GM19351 (cell line): ENCODE measurements at regions not wholly inside any gene's neighbourhood (a gene's known extent, or its start where the extent isn't known, plus 50 kb on each side); places are given as distances from the start of the nearest gene placed in this dataset.

Experiments used
- ATAC-seq: cut with Tn5 transposase; IDR thresholded peaks from one replicate; pipeline ENCODE4 v1.9.1; 2021; ENCODE audit warnings: mild to moderate bottlenecking, moderate library complexity; ENCODE audit not compliant: unreplicated experiment

DNA sequence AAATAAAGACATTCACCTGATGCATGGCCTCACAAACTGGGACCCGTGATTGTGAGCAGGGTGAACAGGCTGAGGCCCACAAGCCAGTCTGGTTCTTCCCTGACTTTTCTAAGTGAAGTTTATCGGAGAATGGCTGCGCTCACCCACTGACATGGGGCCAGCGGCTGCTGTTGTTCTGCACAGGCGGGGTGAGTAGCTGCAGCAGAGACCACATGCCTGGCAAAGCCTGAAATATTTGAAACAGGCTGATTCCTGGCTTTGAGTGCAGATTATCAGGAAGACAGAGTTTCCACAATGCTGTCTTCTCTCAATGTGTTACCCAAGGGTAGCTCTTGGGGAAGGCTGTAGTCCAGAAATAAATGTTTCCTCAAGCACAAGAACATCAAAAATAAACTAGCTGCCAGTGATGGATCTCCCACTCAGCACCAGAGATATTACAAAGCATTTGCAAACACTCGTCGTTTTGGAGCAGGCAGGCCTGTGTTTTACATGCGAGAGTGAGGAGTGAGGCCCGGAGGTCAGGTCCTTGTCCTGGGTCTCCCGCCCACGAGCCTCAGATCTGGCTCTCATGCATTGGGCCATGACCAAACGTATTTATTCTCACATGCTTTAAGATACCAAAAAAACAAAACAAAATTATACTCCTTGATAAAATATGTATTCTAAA, 647.1 kb downstream of the GALR1 start:
- no peak for ATAC-seq

DNA sequence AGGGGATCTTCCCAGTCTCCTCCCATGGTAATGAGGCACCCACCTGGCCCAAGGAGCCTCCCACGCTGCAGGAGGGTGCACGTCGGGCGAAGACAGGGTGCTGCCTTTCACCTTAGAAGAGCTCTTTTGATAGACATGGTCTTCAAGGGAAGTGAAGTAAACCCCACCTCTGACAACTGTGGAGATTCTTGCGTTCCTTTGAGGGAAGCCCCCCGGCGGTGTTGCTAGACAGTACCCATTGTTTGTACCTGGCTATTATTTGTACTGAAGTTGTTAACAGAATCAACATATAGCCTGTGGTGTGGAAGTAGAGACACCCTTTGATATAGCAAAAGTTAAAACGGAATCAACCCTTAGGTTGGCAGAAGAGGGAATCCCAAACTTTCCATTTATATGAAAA, 648.0 kb downstream of the GALR1 start:
- no peak for ATAC-seq

GRCh38 chr18:77899972-77900754, 650.5 kb downstream of the GALR1 start:
- ATAC-seq = peak; percentile 100

DNA sequence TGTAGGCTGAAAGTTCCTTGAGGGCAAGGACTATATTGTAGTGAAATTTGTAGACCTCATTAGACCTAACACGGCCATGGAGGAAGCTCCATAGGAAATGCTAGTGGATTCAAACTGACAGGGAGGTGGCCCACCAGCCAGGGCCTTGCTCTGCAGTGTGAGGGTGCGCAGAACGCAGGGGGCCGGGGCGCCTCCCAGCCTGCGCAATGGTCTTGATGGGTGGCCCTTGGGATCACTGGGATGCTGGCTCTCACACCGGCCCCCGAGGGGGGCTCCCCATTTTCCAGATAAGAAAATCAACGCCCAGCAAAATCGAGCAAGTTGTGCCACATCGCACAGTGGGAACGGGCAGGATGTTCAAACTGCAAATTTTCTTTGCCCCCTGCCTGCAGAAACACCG, 655.4 kb downstream of the GALR1 start:
- ATAC-seq = no peak

DNA sequence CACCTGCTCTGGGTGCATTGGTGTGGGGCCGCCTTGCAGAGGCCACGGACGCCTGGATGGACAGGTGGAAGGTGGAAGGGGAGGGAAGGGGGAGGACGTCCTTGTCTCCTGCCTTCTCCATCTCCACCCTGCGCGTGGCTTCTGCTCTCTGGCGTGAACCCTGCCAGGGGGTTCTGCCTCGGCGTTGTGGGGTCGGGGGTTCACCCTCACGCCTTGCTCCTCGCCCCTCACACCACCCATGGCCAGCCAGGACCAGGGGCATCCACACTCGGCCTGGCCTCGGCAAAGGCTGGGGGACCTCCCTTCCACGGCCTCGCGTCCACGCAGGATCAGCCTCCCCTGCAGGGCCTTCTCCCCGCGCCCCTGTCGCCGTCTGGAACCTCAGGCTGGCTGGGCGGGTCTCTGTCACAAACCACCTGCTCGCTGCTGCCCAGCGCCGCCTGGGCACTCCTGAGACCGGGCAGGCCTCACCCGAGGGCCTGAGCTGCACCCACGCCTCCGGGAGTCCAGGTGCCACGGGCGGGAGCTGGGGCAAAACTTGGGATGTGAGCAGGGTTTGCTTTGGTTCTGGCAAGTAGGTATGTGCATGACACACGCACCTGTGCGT, 655.9 kb downstream of the GALR1 start:
- no peak for ATAC-seq

GRCh38 chr18:77906103-77906892, 656.6 kb downstream of the GALR1 start:
- ATAC-seq = no peak

DNA sequence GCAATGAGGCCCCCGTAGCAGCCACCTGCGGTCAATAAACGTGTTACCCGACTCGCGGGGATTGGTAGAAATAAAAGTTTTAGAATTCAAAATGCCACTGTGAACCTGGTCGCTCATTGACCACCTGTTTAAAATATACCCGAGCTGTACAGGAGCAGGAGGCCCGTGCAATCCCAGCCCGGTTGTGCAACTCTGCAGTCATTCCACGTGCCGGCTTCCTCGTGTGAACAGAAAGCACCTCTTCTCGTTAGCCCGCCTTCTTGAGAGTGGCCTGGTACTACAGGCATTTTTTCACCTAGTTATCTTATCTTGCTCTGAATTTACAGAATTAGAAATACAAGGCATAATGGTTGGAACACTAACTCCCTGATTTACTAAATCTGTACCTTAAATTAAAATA, 660.7 kb downstream of the GALR1 start:
- no peak for ATAC-seq

DNA sequence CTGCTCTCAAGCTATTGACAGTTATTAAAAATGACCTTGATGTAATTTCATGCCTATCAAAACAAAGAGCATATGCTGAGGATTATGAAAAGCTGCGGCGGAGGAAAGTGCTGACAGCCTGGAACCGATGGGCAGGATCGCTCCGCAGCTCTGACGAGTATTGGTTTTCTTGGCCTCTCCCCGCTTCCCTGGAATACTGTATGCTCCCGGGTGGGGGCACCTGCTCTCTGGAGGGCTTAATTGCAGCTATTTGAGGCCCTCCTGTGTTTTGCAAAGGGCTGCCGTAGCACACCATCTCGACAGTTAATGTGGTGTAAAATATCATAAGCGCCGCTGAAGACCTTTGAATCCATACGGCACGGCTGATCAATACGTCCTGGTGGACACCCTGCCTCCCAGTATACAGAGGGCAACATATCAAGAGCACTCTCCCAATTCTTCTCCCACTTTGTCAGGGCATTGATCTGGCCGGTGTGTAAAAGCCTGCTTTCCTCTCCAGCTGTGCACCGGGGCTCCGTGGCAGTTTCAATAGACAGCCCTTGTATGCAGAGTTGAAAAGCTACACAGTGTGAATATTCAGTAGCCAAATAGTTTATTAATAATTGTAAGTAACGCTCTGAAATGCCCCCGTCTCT, 662.4 kb downstream of the GALR1 start:
- ATAC-seq = no peak

DNA sequence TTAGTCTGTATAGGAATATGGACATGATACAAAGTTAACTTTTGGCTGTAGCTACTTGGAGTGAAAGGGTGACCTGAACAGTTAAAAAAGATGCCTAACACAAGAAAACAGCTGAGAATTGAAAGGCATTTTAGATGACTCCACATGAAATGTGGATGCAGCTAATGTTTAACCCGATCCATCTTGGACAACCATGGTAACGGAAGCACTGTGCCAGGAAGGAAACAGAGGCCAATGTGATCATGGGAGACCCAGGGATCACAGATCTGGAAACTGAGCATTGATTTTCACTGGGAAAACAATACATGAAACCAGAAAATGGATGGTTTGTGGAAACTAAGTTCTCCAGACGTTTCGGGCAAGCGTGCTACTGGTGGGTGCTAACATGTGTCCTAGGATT, 669.1 kb downstream of the GALR1 start:
- ATAC-seq = no peak

GRCh38 chr18:77919923-77920322, 670.3 kb downstream of the GALR1 start:
- no peak for ATAC-seq

GRCh38 chr18:77935342-77935741, 685.7 kb downstream of the GALR1 start:
- no peak for ATAC-seq

DNA sequence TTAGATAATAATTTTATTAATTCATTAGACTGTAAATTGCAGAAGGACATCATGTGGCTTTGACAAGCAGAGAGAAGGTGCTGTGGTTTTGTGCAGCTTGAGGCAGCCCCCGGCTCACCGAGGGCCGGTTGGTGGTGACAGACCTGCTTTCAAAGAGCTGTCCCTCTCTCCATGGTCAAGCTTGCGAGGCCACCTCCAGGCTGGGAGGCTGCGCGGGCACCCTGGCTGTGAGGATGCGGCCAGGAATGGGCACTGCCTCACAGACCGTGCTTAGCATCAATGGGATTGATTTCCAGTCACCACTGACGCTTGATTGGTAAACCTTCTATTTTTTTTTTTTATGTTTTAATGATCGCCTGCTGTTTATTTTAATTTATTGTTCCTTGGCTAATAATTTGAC, 690.9 kb downstream of the GALR1 start:
- no peak for ATAC-seq

GRCh38 chr18:77944533-77944932, 694.9 kb downstream of the GALR1 start:
- no peak for ATAC-seq

DNA sequence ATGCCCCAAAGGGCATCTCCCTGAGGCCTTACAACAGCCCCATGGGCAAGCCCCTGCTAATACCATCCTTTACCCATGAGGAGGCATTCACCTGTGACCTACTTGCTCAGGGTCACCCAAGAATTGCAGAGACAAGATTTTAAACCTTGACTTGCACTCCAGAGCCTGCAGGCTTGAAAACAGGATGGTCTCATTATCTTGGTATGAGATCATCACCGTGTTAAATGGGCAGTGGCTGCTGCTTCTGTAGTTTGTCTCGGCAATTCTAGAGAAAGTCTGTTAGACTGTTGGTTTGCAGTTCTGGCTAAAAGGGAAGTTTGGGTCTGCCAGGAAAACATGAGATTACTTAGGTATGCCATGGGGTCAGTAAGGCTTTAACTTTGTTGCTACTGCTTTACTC, 698.9 kb downstream of the GALR1 start:
- no peak for ATAC-seq

DNA sequence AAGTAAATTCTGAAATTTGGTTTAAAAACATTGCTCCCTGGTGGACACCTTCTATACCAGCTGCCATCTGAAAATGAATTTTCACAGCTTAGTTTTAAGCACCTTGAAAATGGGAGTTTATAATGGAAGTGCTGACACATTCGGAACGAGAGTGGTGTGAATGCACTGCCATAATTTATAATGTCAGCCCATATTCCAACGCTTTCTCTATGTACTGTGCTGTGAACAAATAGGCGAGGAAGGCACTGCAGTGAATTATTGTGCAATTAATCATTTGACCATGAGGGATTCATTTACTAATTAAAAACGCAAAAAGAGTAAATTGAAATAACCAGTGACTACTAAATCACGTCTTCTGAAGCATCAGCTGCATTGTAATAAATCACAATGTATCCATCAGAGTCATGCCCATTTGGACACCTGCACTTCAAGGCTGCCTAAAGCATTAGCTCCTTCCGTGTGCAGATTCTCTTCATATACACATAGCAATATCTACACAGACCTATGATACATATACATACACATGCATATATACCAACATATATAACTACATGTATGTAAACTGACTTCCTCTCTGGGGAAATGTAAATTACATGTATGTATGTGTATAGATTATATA, 699.8 kb downstream of the GALR1 start:
- no peak for ATAC-seq

DNA sequence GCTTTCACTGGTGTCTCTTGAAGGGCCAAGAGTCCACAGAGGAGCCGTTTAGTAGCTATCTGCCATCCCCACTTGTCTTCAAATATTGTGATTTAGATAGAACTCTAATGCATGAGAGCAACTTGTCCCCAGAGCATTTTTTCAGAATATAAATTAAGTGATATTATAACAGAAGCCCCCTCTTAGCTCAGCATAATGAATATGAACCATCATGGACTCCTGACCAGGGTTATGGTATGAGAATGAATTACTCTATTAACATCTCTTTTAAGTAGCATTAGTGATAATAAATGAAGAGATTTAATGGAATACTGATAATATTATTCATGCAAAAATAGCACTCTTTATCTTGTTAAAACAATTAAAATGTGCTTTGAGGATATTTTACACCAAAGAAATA, 709.6 kb downstream of the GALR1 start:
- no peak for ATAC-seq

DNA sequence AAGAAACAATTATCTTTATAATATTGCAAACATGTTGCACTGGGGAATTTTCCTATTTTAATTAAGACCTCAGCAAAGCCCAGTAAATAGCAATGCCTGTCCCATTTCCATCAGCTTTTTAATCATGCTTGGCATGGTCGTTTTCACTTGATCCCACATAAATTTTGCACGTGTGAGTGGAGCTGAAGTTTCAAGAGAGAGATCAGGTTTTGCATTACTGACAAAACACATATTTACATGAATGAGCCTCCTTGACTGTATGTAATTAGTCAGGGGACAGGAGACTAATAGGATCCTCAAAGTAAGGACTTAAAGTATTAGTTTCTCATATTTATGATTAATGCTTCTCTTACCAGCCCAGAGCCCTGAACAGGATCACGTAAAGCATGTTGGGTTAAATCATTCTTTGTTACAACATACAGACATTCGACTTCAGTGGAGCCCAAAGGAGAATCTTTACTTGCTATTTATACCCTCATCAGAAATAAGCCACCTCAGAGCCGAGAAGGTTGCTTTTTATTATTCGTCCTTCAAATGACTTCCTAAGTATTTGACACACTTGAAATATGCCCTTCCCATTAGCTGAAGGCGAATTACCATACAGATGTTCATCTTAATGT, 711.3 kb downstream of the GALR1 start:
- ATAC-seq = no peak

DNA sequence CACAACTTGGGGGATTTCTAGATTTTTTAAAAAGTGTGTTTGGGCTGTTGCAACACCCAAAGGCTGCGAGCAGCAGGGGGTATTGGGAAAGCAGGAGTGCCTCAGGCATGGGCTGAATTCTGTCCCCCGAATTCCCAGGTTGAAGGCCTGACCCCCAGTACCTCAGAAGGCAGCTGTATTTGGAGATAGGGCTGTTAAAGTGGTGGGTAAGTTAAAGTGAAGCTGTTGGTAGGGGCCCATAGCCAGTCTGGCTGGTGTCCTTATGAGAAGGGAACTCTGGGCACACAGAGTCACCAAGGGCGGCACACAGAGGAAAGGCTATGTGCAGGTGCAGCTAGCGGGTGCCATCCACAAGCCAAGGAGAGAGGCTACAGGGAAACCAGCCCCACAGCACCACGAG, 717.4 kb downstream of the GALR1 start:
- no peak for ATAC-seq

GRCh38 chr18:77967791-77968190, 718.1 kb downstream of the GALR1 start:
- ATAC-seq = no peak

DNA sequence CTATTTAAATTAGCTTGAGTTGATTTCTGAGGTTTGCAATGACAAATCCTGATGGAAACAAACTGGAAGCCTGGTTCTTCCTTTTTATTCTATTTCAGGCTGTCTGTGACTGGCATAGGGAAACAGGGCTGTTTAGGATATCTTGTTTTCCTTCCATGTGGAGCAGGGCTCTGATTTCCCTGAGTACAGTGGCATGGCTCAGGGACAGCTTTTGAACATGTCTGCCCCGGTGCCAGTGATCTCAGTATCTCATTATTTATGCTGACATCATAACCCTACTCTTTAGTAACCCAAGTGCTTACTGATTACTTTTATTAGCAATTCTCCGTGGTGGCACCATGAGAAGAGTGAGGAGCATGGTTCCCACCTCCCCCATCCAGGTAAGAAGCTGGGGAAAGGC, 720.3 kb downstream of the GALR1 start:
- no peak for ATAC-seq
